ENCODE measurements at regions not wholly inside any gene's neighbourhood (a gene's known extent, or its start where the extent isn't known, plus 50 kb on each side); places are given as distances from the start of the nearest gene placed in this dataset.
"Not testable (repeated sequence)": the region's sequence is repeated elsewhere in the genome, so short reads cannot be mapped to it uniquely, and the experiment has no call there.

- DNase-seq (ENCODE audit: low read depth), result no peak
Observed at GRCh38 chr15:93359425-93360131, 270.6 kb upstream of the RGMA start.

- DNase-seq (ENCODE audit: low read depth), result no peak
Observed at GRCh38 chr15:93359060-93359408, 270.0 kb upstream of the RGMA start.

- no peak for DNase-seq (ENCODE audit: low read depth)
Observed at GRCh38 chr15:93358166-93359059, 269.4 kb upstream of the RGMA start.

GRCh38 chr15:93348711-93349545 is 259.9 kb upstream of the RGMA start:
- no peak for DNase-seq (ENCODE audit: low read depth)

- no peak for DNase-seq (ENCODE audit: low read depth)
Observed at GRCh38 chr15:93347986-93348385, 259.0 kb upstream of the RGMA start.

GRCh38 chr15:93345981-93346380 is 257.0 kb upstream of the RGMA start:
- no peak for DNase-seq (ENCODE audit: low read depth)

- DNase-seq (ENCODE audit: low read depth), result not testable (repeated sequence)
Observed at GRCh38 chr15:93343402-93343801, 254.4 kb upstream of the RGMA start.

GRCh38 chr15:93341164-93341563 is 252.2 kb upstream of the RGMA start:
- DNase-seq (ENCODE audit: low read depth), result no peak

- DNase-seq (ENCODE audit: low read depth), result no peak
Observed at GRCh38 chr15:93340406-93340805, 251.4 kb upstream of the RGMA start.

- DNase-seq (ENCODE audit: low read depth), result no peak
Observed at GRCh38 chr15:93333796-93334195, 244.8 kb upstream of the RGMA start.

GRCh38 chr15:93333126-93333525 is 244.1 kb upstream of the RGMA start:
- not testable (repeated sequence) for DNase-seq (ENCODE audit: low read depth)

GRCh38 chr15:93332168-93332553 is 243.2 kb upstream of the RGMA start:
- DNase-seq (ENCODE audit: low read depth), result no peak

- no peak for DNase-seq (ENCODE audit: low read depth)
Observed at GRCh38 chr15:93331545-93332167, 242.6 kb upstream of the RGMA start.

GRCh38 chr15:93330912-93331544 is 242.0 kb upstream of the RGMA start:
- DNase-seq (ENCODE audit: low read depth), result no peak

GRCh38 chr15:93327364-93327763 is 238.4 kb upstream of the RGMA start:
- DNase-seq (ENCODE audit: low read depth), result no peak

- DNase-seq (ENCODE audit: low read depth), result no peak
Observed at GRCh38 chr15:93324186-93324975, 235.4 kb upstream of the RGMA start.

GRCh38 chr15:93321881-93322282 is 232.9 kb upstream of the RGMA start:
- no peak for DNase-seq (ENCODE audit: low read depth)

GRCh38 chr15:93319121-93319814 is 230.3 kb upstream of the RGMA start:
- DNase-seq (ENCODE audit: low read depth), result no peak

- DNase-seq (ENCODE audit: low read depth), result no peak
Observed at GRCh38 chr15:93317772-93318171, 228.8 kb upstream of the RGMA start.

GRCh38 chr15:93314245-93314644 is 225.2 kb upstream of the RGMA start:
- no peak for DNase-seq (ENCODE audit: low read depth)
